OCI-LY7 (cell line): ENCODE measurements at regions not wholly inside any gene's neighbourhood (a gene's known extent, or its start where the extent isn't known, plus 50 kb on each side); places are given as distances from the start of the nearest gene placed in this dataset.

Experiments used
- BruUV-seq: library from RNA; stranded (reverse); fragments of 400-500 nt; replicated peaks from 2 replicates; lab custom pipeline; 2021; lab: Mats Ljungman, UMichigan
- CTCF ChIA-PET: fragments of 300-600 bp; sonication (Branson Sonifier 250); formaldehyde crosslinking; loops from one replicate; lab custom pipeline; 2022; ENCODE audit warnings: antibody characterized with exemption; ENCODE audit not compliant: unreplicated experiment; lab: Charles Lee
- POLR2A ChIA-PET: fragments of 300-600 bp; sonication (Branson Sonifier 250); formaldehyde crosslinking; loops from one replicate; lab custom pipeline; 2022; ENCODE audit warnings: antibody characterized with exemption; lab: Charles Lee
- DNase-seq: peaks from one replicate; pipeline ENCODE4 v3.0.0-alpha.2; 2015; ENCODE audit warnings: low spot score
- H2AFZ ChIP-seq: fragments of 200-600 bp; sonication (generic), shearing (Covaris generic); 2 replicates; pipeline ENCODE4 v1.6.1; 2014; ENCODE audit warnings: mild to moderate bottlenecking, antibody characterized with exemption, low read length, moderate library complexity
- H3K27ac ChIP-seq: fragments of 200-600 bp; sonication (generic); 2 replicates; pipeline ENCODE4 v1.5.1; 2014; ENCODE audit warnings: mixed run types, low read depth, mild to moderate bottlenecking, moderate library complexity, low read length, inconsistent platforms; ENCODE audit not compliant: poor library complexity, severe bottlenecking
- H3K36me3 ChIP-seq: fragments of 200-600 bp; sonication (generic); 2 replicates; pipeline ENCODE4 v1.6.1; 2014; ENCODE audit warnings: mild to moderate bottlenecking, antibody characterized with exemption, low read length, moderate library complexity, mixed read lengths; ENCODE audit not compliant: insufficient read depth
- H3K4me1 ChIP-seq: fragments of 200-600 bp; sonication (generic); 2 replicates; pipeline ENCODE4 v1.5.1; 2014; ENCODE audit warnings: mild to moderate bottlenecking, low read length; ENCODE audit not compliant: insufficient read depth, poor library complexity, severe bottlenecking
- H3K4me2 ChIP-seq: fragments of 200-600 bp; sonication (generic); 2 replicates; pipeline ENCODE4 v1.6.1; 2014; ENCODE audit warnings: mild to moderate bottlenecking, low read length
- H3K4me3 ChIP-seq: fragments of 200-600 bp; sonication (generic); 2 replicates; pipeline ENCODE4 v1.5.1; 2014; ENCODE audit warnings: mild to moderate bottlenecking, low read depth, low read length; ENCODE audit not compliant: poor library complexity, severe bottlenecking
- H3K79me2 ChIP-seq: fragments of 200-600 bp; sonication (generic); 2 replicates; pipeline ENCODE4 v1.6.1; 2016; ENCODE audit warnings: low read depth, mild to moderate bottlenecking, low read length, moderate library complexity, mixed read lengths; ENCODE audit not compliant: insufficient read depth
- H3K9me2 ChIP-seq: fragments of 200-600 bp; sonication (generic); 2 replicates; pipeline ENCODE4 v1.6.1; 2016; ENCODE audit warnings: mild to moderate bottlenecking, low read length, mixed read lengths; ENCODE audit not compliant: insufficient read depth
- H3K9me3 ChIP-seq: fragments of 200-600 bp; sonication (generic); 2 replicates; pipeline ENCODE4 v1.6.1; 2014; ENCODE audit warnings: mild to moderate bottlenecking, mixed run types, low read length, mixed read lengths
- H4K20me1 ChIP-seq: fragments of 200-600 bp; sonication (generic); 2 replicates; pipeline ENCODE4 v1.6.1; 2014; ENCODE audit warnings: mild to moderate bottlenecking, antibody characterized with exemption, low read length, moderate library complexity, mixed read lengths; ENCODE audit not compliant: insufficient read depth
- EZH2phosphoT487 ChIP-seq: fragments of 200-600 bp; sonication (generic); IDR thresholded peaks from 2 replicates; pipeline ENCODE4 v1.6.1; 2018; ENCODE audit warnings: low read depth, borderline replicate concordance, mild to moderate bottlenecking, mixed run types, antibody characterized with exemption, low read length, moderate library complexity, mixed read lengths
- intact Hi-C: fragments of 100-400 bp; cut with micrococcal nuclease; formaldehyde crosslinking; loops from one replicate; pipeline ENCODE4 v1.10.0; 2022; ENCODE audit not compliant: unreplicated experiment
- TF ChIP-seq, protein P1 (sequence below): fragments of 200-600 bp; sonication (generic); conservative IDR thresholded peaks from 2 replicates; pipeline ENCODE4 v1.5.1; 2014; ENCODE audit warnings: mild to moderate bottlenecking, antibody characterized with exemption, low read length, moderate library complexity, mixed read lengths

DNA sequence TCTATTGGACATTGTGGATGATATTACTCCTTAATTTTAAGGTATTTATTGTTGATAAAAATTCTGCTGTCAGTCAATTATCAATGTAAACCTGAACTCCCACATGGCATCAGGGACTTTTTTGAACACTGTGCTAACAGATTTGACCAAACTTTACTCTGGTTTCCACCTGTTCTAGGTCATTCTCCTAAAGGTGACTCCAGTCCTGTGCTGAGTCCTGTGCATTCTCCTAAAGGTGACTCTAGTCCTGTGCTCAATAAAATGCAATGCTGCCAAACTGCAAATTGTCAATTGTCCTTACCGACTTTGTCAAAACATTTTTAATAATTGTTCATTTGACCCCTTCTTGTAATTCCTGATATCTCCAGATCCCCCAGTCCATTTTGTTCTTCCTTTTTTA is 408.4 kb upstream of the EPHA7 start:
- no peak overlapping the region for H3K27ac ChIP-seq
- no peaks in the 10 kb centered on the region for H3K9me2 ChIP-seq
- no peak for DNase-seq
- no peaks in the 10 kb centered on the region for H3K4me1 ChIP-seq
- H3K4me3 ChIP-seq: no peak overlapping the region
- no peaks in the 10 kb centered on the region for H4K20me1 ChIP-seq
- no TSS peak for BruUV-seq
- TF ChIP-seq, protein P1, sequence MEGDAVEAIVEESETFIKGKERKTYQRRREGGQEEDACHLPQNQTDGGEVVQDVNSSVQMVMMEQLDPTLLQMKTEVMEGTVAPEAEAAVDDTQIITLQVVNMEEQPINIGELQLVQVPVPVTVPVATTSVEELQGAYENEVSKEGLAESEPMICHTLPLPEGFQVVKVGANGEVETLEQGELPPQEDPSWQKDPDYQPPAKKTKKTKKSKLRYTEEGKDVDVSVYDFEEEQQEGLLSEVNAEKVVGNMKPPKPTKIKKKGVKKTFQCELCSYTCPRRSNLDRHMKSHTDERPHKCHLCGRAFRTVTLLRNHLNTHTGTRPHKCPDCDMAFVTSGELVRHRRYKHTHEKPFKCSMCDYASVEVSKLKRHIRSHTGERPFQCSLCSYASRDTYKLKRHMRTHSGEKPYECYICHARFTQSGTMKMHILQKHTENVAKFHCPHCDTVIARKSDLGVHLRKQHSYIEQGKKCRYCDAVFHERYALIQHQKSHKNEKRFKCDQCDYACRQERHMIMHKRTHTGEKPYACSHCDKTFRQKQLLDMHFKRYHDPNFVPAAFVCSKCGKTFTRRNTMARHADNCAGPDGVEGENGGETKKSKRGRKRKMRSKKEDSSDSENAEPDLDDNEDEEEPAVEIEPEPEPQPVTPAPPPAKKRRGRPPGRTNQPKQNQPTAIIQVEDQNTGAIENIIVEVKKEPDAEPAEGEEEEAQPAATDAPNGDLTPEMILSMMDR: no peak
- intact Hi-C loops: no loop called here
- no peaks in the 10 kb centered on the region for H3K79me2 ChIP-seq
- no peaks in the 10 kb centered on the region for H3K9me3 ChIP-seq
- ChIA-PET CTCF (no interaction called here), POLR2A (no interaction called here)
- no peaks in the 10 kb centered on the region for H3K36me3 ChIP-seq
- no peak overlapping the region for H3K4me2 ChIP-seq
- no peak overlapping the region for H2AFZ ChIP-seq

DNA sequence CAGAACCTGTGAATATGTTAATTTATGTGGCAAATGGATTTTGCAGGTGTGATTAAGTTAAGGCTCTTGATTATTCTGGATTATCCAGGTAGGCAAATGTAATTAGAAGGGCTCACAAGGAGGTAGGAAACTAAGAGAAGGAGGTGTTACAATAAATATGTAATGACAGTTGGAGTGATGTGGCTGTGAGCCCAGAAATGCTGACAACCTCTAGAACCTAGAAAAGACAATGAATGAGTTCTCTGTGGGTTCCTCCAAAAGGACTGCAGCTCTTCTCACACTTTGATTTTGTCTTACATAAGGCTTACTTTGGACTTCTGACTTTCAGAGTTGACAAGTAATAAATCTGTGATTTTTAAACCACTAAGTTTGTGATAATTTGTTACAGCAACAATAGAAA is 406.6 kb upstream of the EPHA7 start:
- H3K27ac ChIP-seq: no peak overlapping the region
- no peak for DNase-seq
- no peak overlapping the region for H3K4me3 ChIP-seq
- H3K4me1 ChIP-seq: no peaks in the 10 kb centered on the region
- intact Hi-C loops: no loop called here
- TF ChIP-seq, protein P1: no peak
- no peak for TF ChIP-seq EZH2phosphoT487
- no peak overlapping the region for H2AFZ ChIP-seq
- no peaks in the 10 kb centered on the region for H4K20me1 ChIP-seq
- H3K36me3 ChIP-seq: no peaks in the 10 kb centered on the region
- no peaks in the 10 kb centered on the region for H3K9me3 ChIP-seq
- H3K79me2 ChIP-seq: no peaks in the 10 kb centered on the region
- no TSS peak for BruUV-seq
- no peak overlapping the region for H3K4me2 ChIP-seq
- H3K9me2 ChIP-seq: no peaks in the 10 kb centered on the region
- ChIA-PET CTCF (no interaction called here), POLR2A (no interaction called here)

DNA sequence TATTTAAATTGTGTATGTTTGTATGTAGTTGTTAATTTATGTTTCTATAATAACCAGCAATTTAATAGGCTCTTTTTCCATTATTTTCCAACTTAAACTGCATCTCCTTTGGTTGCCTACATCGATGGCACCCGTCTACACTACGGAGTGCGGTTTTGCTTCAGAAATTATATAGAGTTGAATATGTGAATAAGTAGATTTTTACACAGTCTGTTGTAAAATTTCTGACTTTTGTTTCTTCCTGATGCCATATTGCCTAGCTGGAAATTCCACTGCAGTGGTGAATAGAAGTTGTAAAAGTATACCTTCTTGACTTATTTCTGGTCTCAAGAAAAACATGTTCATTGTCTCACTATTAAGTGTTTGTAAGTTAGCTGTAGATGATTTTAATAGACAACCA is 404.1 kb upstream of the EPHA7 start:
- no peak for DNase-seq
- H3K9me3 ChIP-seq: no peaks in the 10 kb centered on the region
- POLR2A ChIA-PET: no interaction called here
- H3K4me2 ChIP-seq: no peak overlapping the region
- TF ChIP-seq, protein P1: no peak
- no peak for TF ChIP-seq EZH2phosphoT487
- H3K9me2 ChIP-seq: no peaks in the 10 kb centered on the region
- no peaks in the 10 kb centered on the region for H3K36me3 ChIP-seq
- no peak overlapping the region for H3K27ac ChIP-seq
- no peak overlapping the region for H2AFZ ChIP-seq
- H3K4me3 ChIP-seq: no peak overlapping the region
- no peaks in the 10 kb centered on the region for H3K4me1 ChIP-seq
- BruUV-seq: no TSS peak
- H4K20me1 ChIP-seq: no peaks in the 10 kb centered on the region
- CTCF ChIA-PET: no interaction called here
- intact Hi-C loops: no loop called here
- H3K79me2 ChIP-seq: no peaks in the 10 kb centered on the region
